HepG2 (cell line): ENCODE measurements at regions not wholly inside any gene's neighbourhood (a gene's known extent, or its start where the extent isn't known, plus 50 kb on each side); places are given as distances from the start of the nearest gene placed in this dataset.

ENCODE experiments used
- RAD21 ChIP-seq: fragments of 450-650 bp; formaldehyde crosslinking; IDR thresholded peaks from 2 replicates; pipeline ENCODE4 v1.5.0; 2020; ENCODE audit warnings: mild to moderate bottlenecking
- ZNF670 ChIP-seq: sonication (generic); formaldehyde crosslinking; IDR thresholded peaks from 2 replicates; pipeline ENCODE4 v1.8.0; 2022; ENCODE audit warnings: mild to moderate bottlenecking, missing genetic modification reagents, borderline replicate concordance

GRCh38 chr13:110062077-110062776 is 244.7 kb downstream of the COL4A1 start:
- no peak for TF ChIP-seq RAD21 (CRISPR knock-in tag)
- TF ChIP-seq ZNF670 (CRISPR knock-in tag) = no peak
